OCI-LY1 (cell line): ENCODE measurements at regions not wholly inside any gene's neighbourhood (a gene's known extent, or its start where the extent isn't known, plus 50 kb on each side); places are given as distances from the start of the nearest gene placed in this dataset.

Experiments used
- H2AFZ ChIP-seq: fragments of 200-600 bp; sonication (generic), shearing (Covaris generic); 2 replicates; pipeline ENCODE4 v1.6.0; 2014; ENCODE audit warnings: antibody characterized with exemption, mild to moderate bottlenecking, low read length
- H3F3A ChIP-seq: fragments of 200-600 bp; sonication (generic), shearing (Covaris generic); 2 replicates; pipeline ENCODE4 v1.6.0; 2014; ENCODE audit warnings: mild to moderate bottlenecking, antibody characterized with exemption, low read length, moderate library complexity; ENCODE audit not compliant: insufficient read depth
- H3K27ac ChIP-seq: fragments of 200-600 bp; sonication (generic); 2 replicates; pipeline ENCODE4 v1.5.1; 2014; ENCODE audit warnings: low read length, mixed run types, mild to moderate bottlenecking, low read depth; ENCODE audit not compliant: poor library complexity, severe bottlenecking
- H3K27me3 ChIP-seq: fragments of 200-600 bp; sonication (generic); 2 replicates; pipeline ENCODE4 v1.6.0; 2014; ENCODE audit warnings: antibody characterized with exemption, mild to moderate bottlenecking, low read length, moderate library complexity; ENCODE audit not compliant: insufficient read depth
- H3K36me3 ChIP-seq: fragments of 200-600 bp; sonication (generic); 2 replicates; pipeline ENCODE4 v1.6.1; 2014; ENCODE audit warnings: mild to moderate bottlenecking, antibody characterized with exemption, low read length, moderate library complexity, mixed read lengths; ENCODE audit not compliant: insufficient read depth
- H3K4me1 ChIP-seq: fragments of 200-600 bp; sonication (generic); 2 replicates; pipeline ENCODE4 v1.5.1; 2014; ENCODE audit warnings: mild to moderate bottlenecking, low read length, moderate library complexity; ENCODE audit not compliant: insufficient read depth, severe bottlenecking
- H3K4me2 ChIP-seq: fragments of 200-600 bp; sonication (generic), shearing (Covaris generic); 2 replicates; pipeline ENCODE4 v1.6.1; 2014; ENCODE audit warnings: low read length
- H3K4me3 ChIP-seq: fragments of 200-600 bp; sonication (generic); 2 replicates; pipeline ENCODE4 v1.5.1; 2014; ENCODE audit warnings: low read length, low read depth, mild to moderate bottlenecking, mixed read lengths; ENCODE audit not compliant: poor library complexity, severe bottlenecking
- H3K79me2 ChIP-seq: fragments of 200-600 bp; shearing (Covaris generic); 2 replicates; pipeline ENCODE4 v1.6.1; 2016; ENCODE audit warnings: mixed run types, low read length, mixed read lengths; ENCODE audit not compliant: insufficient read depth
- H3K9ac ChIP-seq: fragments of 200-600 bp; sonication (generic), shearing (Covaris generic); 2 replicates; pipeline ENCODE4 v1.6.1; 2014; ENCODE audit warnings: mild to moderate bottlenecking, low read length, mixed read lengths
- H3K9me2 ChIP-seq: fragments of 200-600 bp; sonication (generic), shearing (Covaris generic); 2 replicates; pipeline ENCODE4 v1.6.1; 2014; ENCODE audit warnings: low read depth, mild to moderate bottlenecking, low read length, mixed read lengths
- H3K9me3 ChIP-seq: fragments of 200-600 bp; shearing (Covaris generic); 2 replicates; pipeline ENCODE4 v1.6.1; 2014; ENCODE audit warnings: low read length, mixed read lengths
- H4K20me1 ChIP-seq: fragments of 200-600 bp; sonication (generic), shearing (Covaris generic); 2 replicates; pipeline ENCODE4 v1.6.0; 2016; ENCODE audit warnings: mild to moderate bottlenecking, low read length; ENCODE audit not compliant: insufficient read depth
- CTCF ChIP-seq: fragments of 200-600 bp; sonication (generic), shearing (Covaris generic); IDR thresholded peaks from 2 replicates; pipeline ENCODE4 v1.5.1; 2017; ENCODE audit warnings: mild to moderate bottlenecking, antibody characterized with exemption, low read length, moderate library complexity, mixed read lengths
- EZH2 ChIP-seq: fragments of 200-600 bp; sonication (generic), shearing (Covaris generic); IDR thresholded peaks from 2 replicates; pipeline ENCODE4 v1.8.0; 2017; ENCODE audit warnings: borderline replicate concordance, mixed run types, mild to moderate bottlenecking, antibody characterized with exemption, low read length, moderate library complexity, mixed read lengths

GRCh38 chr1:192038567-192038966, 119.7 kb upstream of the RGS18 start:
- H3K36me3 ChIP-seq, result no peaks in the 10 kb centered on the region
- H3F3A ChIP-seq, result no peaks in the 10 kb centered on the region
- TF ChIP-seq CTCF (no peak), EZH2 (no peak)
- H3K9ac ChIP-seq, result no peak overlapping the region
- H3K4me1 ChIP-seq, result no peaks in the 10 kb centered on the region
- H3K9me2 ChIP-seq, result no peaks in the 10 kb centered on the region
- H3K4me3 ChIP-seq, result no peak overlapping the region
- no peaks in the 10 kb centered on the region for H3K9me3 ChIP-seq
- H3K27ac ChIP-seq, result no peak overlapping the region
- H4K20me1 ChIP-seq, result no peaks in the 10 kb centered on the region
- H3K4me2 ChIP-seq, result no peak overlapping the region
- no peak overlapping the region for H2AFZ ChIP-seq
- no peaks in the 10 kb centered on the region for H3K79me2 ChIP-seq
- H3K27me3 ChIP-seq, result no peaks in the 10 kb centered on the region

- no peak overlapping the region for H3K27ac ChIP-seq
- no peaks in the 10 kb centered on the region for H4K20me1 ChIP-seq
- no peaks in the 10 kb centered on the region for H3K9me2 ChIP-seq
- H3K27me3 ChIP-seq, result no peaks in the 10 kb centered on the region
- no peak overlapping the region for H3K4me3 ChIP-seq
- TF ChIP-seq CTCF (no peak), EZH2 (no peak)
- no peaks in the 10 kb centered on the region for H3K79me2 ChIP-seq
- H3K9ac ChIP-seq, result no peak overlapping the region
- H3K4me2 ChIP-seq, result no peak overlapping the region
- H3F3A ChIP-seq, result no peaks in the 10 kb centered on the region
- H2AFZ ChIP-seq, result no peak overlapping the region
- no peaks in the 10 kb centered on the region for H3K36me3 ChIP-seq
- H3K9me3 ChIP-seq, result no peaks in the 10 kb centered on the region
- no peaks in the 10 kb centered on the region for H3K4me1 ChIP-seq
Observed at GRCh38 chr1:192045131-192045530, 113.1 kb upstream of the RGS18 start.

GRCh38 chr1:192053531-192053971, 104.7 kb upstream of the RGS18 start:
- Histone ChIP-seq H3K27me3 (no peaks in the 10 kb centered on the region), H4K20me1 (no peaks in the 10 kb centered on the region), H3K9me3 (no peaks in the 10 kb centered on the region), H3K4me3 (no peak overlapping the region), H3K9me2 (no peaks in the 10 kb centered on the region), H3K9ac (no peak overlapping the region), H3K4me1 (no peaks in the 10 kb centered on the region), H3K27ac (no peak overlapping the region), H2AFZ (no peak overlapping the region), H3F3A (no peaks in the 10 kb centered on the region), H3K4me2 (no peak overlapping the region), H3K79me2 (no peaks in the 10 kb centered on the region), H3K36me3 (no peaks in the 10 kb centered on the region)
- TF ChIP-seq CTCF, result no peak
- no peak for TF ChIP-seq EZH2
